Epithelial cell of proximal tubule (primary cell): ENCODE measurements at regions not wholly inside any gene's neighbourhood (a gene's known extent, or its start where the extent isn't known, plus 50 kb on each side); places are given as distances from the start of the nearest gene placed in this dataset.
A peak's percentile ranks its signal among the peaks of the same experiment; 100 is the strongest.

Experiments used
- DNase-seq: peaks from one replicate; pipeline ENCODE4 v3.0.0-alpha.2; 2011; ENCODE audit warnings: low read depth
- H3K4me3 ChIP-seq: 2 replicates; pipeline ENCODE4 v1.5.1; 2011; ENCODE audit warnings: low read depth, mild to moderate bottlenecking, low read length
- CTCF ChIP-seq: conservative IDR thresholded peaks from 2 replicates; pipeline ENCODE4 v1.5.1; 2012; ENCODE audit warnings: low read depth, mild to moderate bottlenecking, low read length

GRCh38 chr1:222416001-222416791 is 131.7 kb downstream of the HHIPL2 start:
- TF ChIP-seq CTCF, result no peak
- no peak for DNase-seq
- H3K4me3 ChIP-seq, result no peak overlapping the region

GRCh38 chr1:222415441-222415840 is 132.5 kb downstream of the HHIPL2 start:
- no peak overlapping the region for H3K4me3 ChIP-seq
- no peak for DNase-seq
- TF ChIP-seq CTCF, result no peak

DNA sequence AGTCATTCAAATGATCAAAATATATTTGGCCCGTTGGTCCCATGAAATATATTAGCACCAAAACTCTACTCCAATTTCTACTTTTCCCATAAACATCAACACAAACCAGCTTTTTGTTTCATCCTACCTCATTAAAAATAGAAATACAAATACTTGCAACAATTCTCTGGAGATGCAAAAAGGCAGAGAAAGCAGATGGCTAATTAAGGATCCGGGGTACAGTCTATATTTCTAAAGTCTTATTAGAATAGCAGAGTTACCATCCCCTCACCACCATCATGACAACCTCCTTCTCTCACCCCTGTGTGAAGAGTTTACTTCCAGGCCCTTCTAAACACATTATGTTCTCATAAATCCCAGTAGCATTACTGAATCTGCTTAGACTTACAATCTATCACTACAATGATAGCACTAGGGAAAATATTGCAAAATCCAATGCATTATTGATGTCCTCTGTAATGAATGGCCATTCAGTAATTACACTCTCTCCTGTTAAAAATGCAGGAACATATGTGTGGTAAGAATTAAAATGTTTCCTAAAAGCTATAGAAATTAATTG is 133.8 kb downstream of the HHIPL2 start:
- no peak for DNase-seq
- no peak for TF ChIP-seq CTCF
- no peak overlapping the region for H3K4me3 ChIP-seq

DNA sequence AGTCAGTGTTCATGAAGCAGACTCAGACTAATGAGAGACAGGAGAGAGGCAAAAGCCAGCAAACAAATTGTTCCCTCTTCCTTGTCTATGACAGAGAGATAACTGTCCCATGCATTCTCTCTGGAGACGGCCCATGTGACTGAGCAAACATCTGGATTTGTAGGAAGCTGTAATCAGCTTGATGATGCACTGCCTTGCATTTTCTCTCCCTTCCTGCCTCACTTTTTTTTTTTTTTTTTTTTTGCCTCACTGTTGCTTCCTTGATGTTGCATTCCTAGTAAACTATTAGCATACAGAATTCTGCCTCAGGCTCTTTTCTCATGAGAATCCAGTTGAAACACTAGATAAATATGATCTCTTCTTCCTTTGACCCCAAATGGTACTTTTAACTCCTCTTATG is 134.5 kb downstream of the HHIPL2 start:
- H3K4me3 ChIP-seq, result no peak overlapping the region
- no peak for TF ChIP-seq CTCF
- DNase-seq, result no peak

GRCh38 chr1:222404710-222405109 is 143.2 kb downstream of the HHIPL2 start:
- DNase-seq, result no peak
- H3K4me3 ChIP-seq, result peak overlapping the region; percentile 30
- TF ChIP-seq CTCF, result no peak

GRCh38 chr1:222399197-222399596 is 148.7 kb downstream of the HHIPL2 start:
- no peak for TF ChIP-seq CTCF
- no peak for DNase-seq
- H3K4me3 ChIP-seq, result no peak overlapping the region

GRCh38 chr1:222394224-222394623 is 153.7 kb downstream of the HHIPL2 start:
- DNase-seq, result no peak
- TF ChIP-seq CTCF, result no peak
- no peak overlapping the region for H3K4me3 ChIP-seq
